NB4 (cell line): ENCODE measurements at regions not wholly inside any gene's neighbourhood (a gene's known extent, or its start where the extent isn't known, plus 50 kb on each side); places are given as distances from the start of the nearest gene placed in this dataset.
"Not testable (repeated sequence)": the region's sequence is repeated elsewhere in the genome, so short reads cannot be mapped to it uniquely, and the experiment has no call there.

Experiments used
- DNase-seq: peaks from one replicate; pipeline ENCODE4 v3.0.0; 2010; ENCODE audit warnings: low read depth
- H3K4me3 ChIP-seq: one replicate; pipeline ENCODE4 v1.5.1; 2011; ENCODE audit warnings: mild to moderate bottlenecking, low read depth, low read length, moderate library complexity
- CTCF ChIP-seq: IDR thresholded peaks from one replicate; pipeline ENCODE4 v1.5.1; 2012; ENCODE audit warnings: low read depth, low read length
- MYC ChIP-seq: IDR thresholded peaks from 2 replicates; pipeline ENCODE4 v1.6.1; 2011; ENCODE audit warnings: low read depth, low read length
- POLR2A ChIP-seq: IDR thresholded peaks from 2 replicates; pipeline ENCODE4 v1.6.1; 2011; ENCODE audit warnings: mild to moderate bottlenecking; ENCODE audit not compliant: insufficient read length; ENCODE audit errors: extremely low read depth
- TF ChIP-seq, protein P1 (sequence below): IDR thresholded peaks from 2 replicates; pipeline ENCODE4 v1.6.1; 2011; ENCODE audit warnings: low read depth, low read length

DNA sequence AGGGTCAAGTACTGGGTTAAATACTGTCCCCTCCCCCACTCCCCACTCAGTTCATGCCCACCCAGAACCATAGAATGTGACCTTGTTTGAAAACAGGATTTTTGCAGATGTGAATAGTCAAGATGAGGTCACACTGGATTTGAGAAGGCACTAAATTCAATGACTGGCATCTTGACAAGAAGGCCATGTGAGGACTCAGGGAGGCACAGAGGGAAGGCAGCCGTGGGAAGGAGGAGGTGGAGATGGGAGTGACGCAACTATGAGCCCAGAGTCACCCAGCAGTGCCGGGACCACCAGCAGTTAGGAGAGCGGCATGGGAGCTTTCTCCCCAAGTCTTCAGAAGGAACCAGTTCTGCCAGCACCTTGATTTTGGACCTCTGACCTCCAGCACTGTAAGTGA, 257.3 kb downstream of the BCL2 start:
- H3K4me3 ChIP-seq = no peak overlapping the region
- TF ChIP-seq POLR2A (no peak), MYC (no peak), CTCF (no peak)
- TF ChIP-seq, protein P1, sequence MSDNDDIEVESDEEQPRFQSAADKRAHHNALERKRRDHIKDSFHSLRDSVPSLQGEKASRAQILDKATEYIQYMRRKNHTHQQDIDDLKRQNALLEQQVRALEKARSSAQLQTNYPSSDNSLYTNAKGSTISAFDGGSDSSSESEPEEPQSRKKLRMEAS = no peak
- DNase-seq = peak; percentile 27

DNA sequence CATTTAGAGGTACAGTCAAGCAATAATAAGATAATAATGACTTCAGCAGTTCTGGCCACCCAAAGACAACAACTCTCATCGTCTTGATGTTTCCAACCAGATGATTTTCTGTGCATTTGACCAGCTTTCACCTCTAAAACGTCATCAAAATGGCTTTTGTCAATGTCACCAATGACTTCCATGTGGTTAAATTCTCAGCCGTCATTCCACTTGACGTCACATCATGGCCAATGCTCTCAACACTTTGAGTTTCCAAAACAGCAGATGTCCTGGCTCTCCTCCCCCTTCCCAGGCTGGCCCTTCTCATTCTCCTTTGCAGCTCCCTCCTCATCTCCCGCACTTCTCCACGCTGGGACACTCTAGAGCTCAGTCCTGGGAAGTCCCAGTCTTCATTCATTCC, 258.3 kb downstream of the BCL2 start:
- TF ChIP-seq CTCF = no peak
- H3K4me3 ChIP-seq = no peak overlapping the region
- no peak for DNase-seq

DNA sequence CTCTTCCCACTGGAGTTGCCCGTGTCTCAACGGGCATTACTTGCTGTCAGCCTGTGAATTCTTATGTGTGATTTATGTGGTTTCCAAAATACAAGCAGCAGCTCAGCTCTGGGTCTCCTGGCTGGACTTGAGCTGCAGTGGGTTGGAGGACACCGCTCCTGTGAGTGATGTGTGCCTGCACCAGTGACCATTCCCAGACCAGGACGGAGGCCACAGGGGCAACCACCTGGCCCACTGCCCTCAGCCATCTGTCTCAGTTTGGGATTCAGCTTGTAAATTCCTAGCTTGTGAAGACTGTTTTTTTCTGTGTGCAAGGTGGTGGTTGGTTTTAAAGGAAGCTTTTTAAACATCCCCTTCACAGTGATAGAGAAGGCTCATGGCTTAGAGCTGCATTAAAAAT, 261.0 kb downstream of the BCL2 start:
- TF ChIP-seq POLR2A (no peak), MYC (no peak), CTCF (no peak)
- TF ChIP-seq, protein P1 = no peak
- H3K4me3 ChIP-seq = no peak overlapping the region
- DNase-seq = no peak

GRCh38 chr18:63057707-63058106, 261.9 kb downstream of the BCL2 start:
- DNase-seq = no peak

DNA sequence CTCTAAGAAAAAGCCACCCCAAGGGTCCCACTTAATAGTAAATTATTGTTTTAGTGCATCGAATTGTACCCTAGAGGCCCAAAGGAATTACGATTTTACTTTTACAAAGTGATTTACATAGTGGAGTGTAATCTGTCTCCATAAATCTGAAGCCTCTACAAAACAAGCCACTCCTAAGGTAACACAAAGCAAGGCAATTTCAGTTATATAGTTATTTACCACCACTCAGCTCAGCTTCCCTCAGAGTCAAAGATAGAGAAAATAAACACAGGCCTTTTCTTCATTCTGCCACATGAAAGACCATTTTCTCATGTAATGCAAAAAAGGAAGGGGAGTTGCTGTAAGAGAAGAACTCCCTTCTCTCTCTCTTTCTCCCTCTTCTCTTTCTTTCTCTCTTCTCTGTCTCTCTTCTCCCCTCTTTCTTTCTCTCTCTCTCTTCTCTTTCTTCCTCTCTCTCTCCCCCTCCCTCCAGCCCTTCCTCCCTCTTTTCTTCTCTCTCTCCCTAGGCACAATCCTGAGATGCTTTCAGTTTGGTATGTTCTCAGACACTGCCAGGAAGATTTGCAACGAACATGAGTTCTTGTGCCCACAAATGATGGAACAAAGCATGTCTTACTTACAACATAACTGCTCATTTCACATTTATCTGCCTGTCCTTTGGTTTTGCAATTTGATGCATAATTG, 264.5 kb downstream of the BCL2 start:
- H3K4me3 ChIP-seq = no peak overlapping the region
- no peak for TF ChIP-seq POLR2A
- TF ChIP-seq, protein P1 = no peak
- TF ChIP-seq CTCF = no peak
- TF ChIP-seq MYC = no peak
- no peak for DNase-seq

More at GRCh38 chr18:63057707-63058106, 261.9 kb downstream of the BCL2 start:
- TF ChIP-seq POLR2A (no peak), MYC (no peak), CTCF (no peak)
- TF ChIP-seq, protein P1 = no peak
- no peak overlapping the region for H3K4me3 ChIP-seq

- no peak for DNase-seq
- H3K4me3 ChIP-seq = no peak overlapping the region
Observed at GRCh38 chr18:63051928-63052327, 267.6 kb downstream of the BCL2 start.

DNA sequence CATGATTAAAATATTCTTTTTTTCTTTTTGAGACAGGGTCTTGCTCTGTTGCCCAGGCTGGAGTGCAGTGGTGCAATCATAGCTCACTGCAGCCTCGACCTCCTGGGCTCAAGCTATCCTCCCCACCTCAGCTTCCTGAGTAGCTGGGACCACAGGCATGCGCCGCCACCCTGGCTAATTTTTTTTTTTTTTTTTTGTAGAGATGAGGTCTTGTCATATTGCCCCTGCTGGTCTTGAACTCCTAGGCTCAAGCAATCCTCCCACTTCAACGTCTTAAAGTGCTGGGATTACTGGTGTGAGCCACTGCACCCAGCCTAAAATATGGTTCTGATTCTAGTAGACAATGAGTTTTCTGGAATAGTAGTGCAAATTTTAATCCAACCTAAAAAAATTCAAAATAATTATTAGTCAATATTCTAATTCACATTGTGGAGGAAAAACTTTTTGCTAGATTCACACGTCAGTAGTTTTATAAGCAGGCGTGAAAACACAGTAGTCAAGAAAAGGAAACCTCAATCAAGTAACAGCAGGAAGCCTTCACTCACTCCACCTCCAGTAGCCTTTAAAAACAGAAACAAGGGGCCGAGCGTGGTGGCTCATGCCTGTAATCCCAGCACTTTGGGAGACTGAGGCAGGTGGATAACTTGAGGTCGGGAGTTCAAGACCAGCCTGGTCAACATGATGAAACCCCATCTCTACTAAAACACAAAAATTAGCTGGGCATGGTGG, 268.7 kb downstream of the BCL2 start:
- not testable (repeated sequence) for H3K4me3 ChIP-seq, DNase-seq

More at GRCh38 chr18:63051928-63052327, 267.6 kb downstream of the BCL2 start:
- TF ChIP-seq POLR2A (no peak), MYC (no peak)
- TF ChIP-seq, protein P1 = no peak
